ENCODE measurements at regions not wholly inside any gene's neighbourhood (a gene's known extent, or its start where the extent isn't known, plus 50 kb on each side); places are given as distances from the start of the nearest gene placed in this dataset.

DNA sequence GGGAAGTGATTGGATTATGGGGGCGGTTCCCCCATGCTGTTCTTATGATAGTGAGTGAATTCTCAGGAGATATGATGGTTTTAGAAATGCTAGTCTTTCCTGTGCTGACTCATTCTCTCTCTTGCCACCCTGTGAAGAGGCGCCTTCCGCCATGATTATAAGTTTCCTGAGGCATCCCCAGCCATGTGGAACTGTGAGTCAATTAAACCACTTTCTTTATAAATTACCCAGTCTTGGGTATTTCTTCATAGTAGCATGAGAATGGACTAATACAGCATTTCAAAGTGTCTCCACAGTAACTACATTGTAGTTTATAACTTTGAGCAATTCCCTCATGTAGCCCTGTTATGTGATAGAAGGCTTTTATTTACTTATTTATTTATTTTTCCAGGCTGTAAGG is 128.8 kb upstream of the CHRNA7 start:
- intact Hi-C loops (cut with micrococcal nuclease) = no loop called here
- no TSS peak for BruUV-seq (replicated peaks)
- no peaks in the 10 kb centered on the region for H3K4me1 ChIP-seq (ENCODE audit: control insufficient read depth, extremely low read depth, insufficient read depth, low read length)
- no peaks in the 10 kb centered on the region for H3K36me3 ChIP-seq (ENCODE audit: control insufficient read depth in 2 of 2, extremely low read depth in 1 of 2, insufficient read depth in 2 of 2, low read length in 2 of 2)
- H3K27ac ChIP-seq (ENCODE audit: insufficient read depth, low read depth, low read length) = no peak overlapping the region
- H3K9me1 ChIP-seq (replicated peaks; ENCODE audit: control insufficient read depth, extremely low read depth, insufficient read depth, low read length) = no peaks in the 10 kb centered on the region
- H2AFZ ChIP-seq (ENCODE audit: low read depth, low read length) = no peak overlapping the region
- POLR2A ChIA-PET = no interaction called here
- no peaks in the 10 kb centered on the region for H3K27me3 ChIP-seq (ENCODE audit: control insufficient read depth in 2 of 2, insufficient read depth in 2 of 2, low read length in 2 of 2)
- no peaks in the 10 kb centered on the region for H3K79me2 ChIP-seq (ENCODE audit: control insufficient read depth, insufficient read depth, low read length)
- TF ChIP-seq FOS (IDR thresholded peaks at IDR 0.05; ENCODE audit: borderline replicate concordance, insufficient read depth, low read length) (no peak), GATA2 (IDR thresholded peaks at IDR 0.05; ENCODE audit: insufficient read depth, insufficient read length, low read depth, low read length) (no peak), EZH2 (IDR thresholded peaks at IDR 0.05; ENCODE audit: borderline replicate concordance, low read depth, low read length, severe bottlenecking) (no peak), MYC (IDR thresholded peaks at IDR 0.05; ENCODE audit: low read depth, low read length) (no peak), JUN (IDR thresholded peaks at IDR 0.05; ENCODE audit: borderline replicate concordance, insufficient read depth, insufficient read length, low read depth) (no peak), POLR2AphosphoS5 (IDR thresholded peaks at IDR 0.05; ENCODE audit: insufficient read depth, low read depth, low read length) (no peak), POLR2A (IDR thresholded peaks at IDR 0.05; ENCODE audit: low read depth, low read length) (no peak)
- TF ChIP-seq, protein P1, sequence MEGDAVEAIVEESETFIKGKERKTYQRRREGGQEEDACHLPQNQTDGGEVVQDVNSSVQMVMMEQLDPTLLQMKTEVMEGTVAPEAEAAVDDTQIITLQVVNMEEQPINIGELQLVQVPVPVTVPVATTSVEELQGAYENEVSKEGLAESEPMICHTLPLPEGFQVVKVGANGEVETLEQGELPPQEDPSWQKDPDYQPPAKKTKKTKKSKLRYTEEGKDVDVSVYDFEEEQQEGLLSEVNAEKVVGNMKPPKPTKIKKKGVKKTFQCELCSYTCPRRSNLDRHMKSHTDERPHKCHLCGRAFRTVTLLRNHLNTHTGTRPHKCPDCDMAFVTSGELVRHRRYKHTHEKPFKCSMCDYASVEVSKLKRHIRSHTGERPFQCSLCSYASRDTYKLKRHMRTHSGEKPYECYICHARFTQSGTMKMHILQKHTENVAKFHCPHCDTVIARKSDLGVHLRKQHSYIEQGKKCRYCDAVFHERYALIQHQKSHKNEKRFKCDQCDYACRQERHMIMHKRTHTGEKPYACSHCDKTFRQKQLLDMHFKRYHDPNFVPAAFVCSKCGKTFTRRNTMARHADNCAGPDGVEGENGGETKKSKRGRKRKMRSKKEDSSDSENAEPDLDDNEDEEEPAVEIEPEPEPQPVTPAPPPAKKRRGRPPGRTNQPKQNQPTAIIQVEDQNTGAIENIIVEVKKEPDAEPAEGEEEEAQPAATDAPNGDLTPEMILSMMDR (IDR thresholded peaks at IDR 0.05; ENCODE audit: extremely low read depth in 1 of 2, insufficient read depth in 1 of 2, low read depth in 1 of 2, low read length in 2 of 2) = no peak
- TF ChIP-seq, protein P2, sequence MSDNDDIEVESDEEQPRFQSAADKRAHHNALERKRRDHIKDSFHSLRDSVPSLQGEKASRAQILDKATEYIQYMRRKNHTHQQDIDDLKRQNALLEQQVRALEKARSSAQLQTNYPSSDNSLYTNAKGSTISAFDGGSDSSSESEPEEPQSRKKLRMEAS (IDR thresholded peaks at IDR 0.05; ENCODE audit: insufficient read depth, insufficient read length) = no peak
- DNase-seq (ENCODE audit: low read depth, low spot score) = no peak
- no peaks in the 10 kb centered on the region for H4K20me1 ChIP-seq (replicated peaks; ENCODE audit: control insufficient read depth, extremely low read depth, insufficient read depth, low read length)
- H3K9ac ChIP-seq (replicated peaks; ENCODE audit: extremely low read depth, insufficient read depth, low read length) = no peak overlapping the region
- dilution Hi-C loops (cut with MboI; ENCODE audit: extremely low pct_ligation_motif_present, low sequenced_read_pairs) = no loop called here
- no peak for FAIRE-seq
- no peak overlapping the region for H3K4me2 ChIP-seq (ENCODE audit: insufficient read depth, low read length)
- peaks cover 5% of the 10 kb centered on the region for H3K9me3 ChIP-seq (replicated peaks; ENCODE audit: control insufficient read depth, insufficient read depth, low read length)
- H3K4me3 ChIP-seq (replicated peaks in 1 of 3; ENCODE audit: insufficient read depth in 1 of 3, low read depth in 1 of 3, low read length in 3 of 3) = no peak overlapping the region
- CTCF ChIA-PET = no interaction called here

All from endothelial cell of umbilical vein (primary cell).